22Rv1 (cell line): ENCODE measurements at regions not wholly inside any gene's neighbourhood (a gene's known extent, or its start where the extent isn't known, plus 50 kb on each side); places are given as distances from the start of the nearest gene placed in this dataset.

ENCODE experiments used
- ZFX ChIP-seq: fragments of 450-650 bp; IDR thresholded peaks from 2 replicates; pipeline ENCODE4 v1.6.1; 2017; ENCODE audit warnings: antibody characterized with exemption, borderline replicate concordance
- TF ChIP-seq, protein P1 (sequence below): fragments of 450-650 bp; IDR thresholded peaks from 2 replicates; pipeline ENCODE4 v1.5.1; 2017; ENCODE audit warnings: mild to moderate bottlenecking

DNA sequence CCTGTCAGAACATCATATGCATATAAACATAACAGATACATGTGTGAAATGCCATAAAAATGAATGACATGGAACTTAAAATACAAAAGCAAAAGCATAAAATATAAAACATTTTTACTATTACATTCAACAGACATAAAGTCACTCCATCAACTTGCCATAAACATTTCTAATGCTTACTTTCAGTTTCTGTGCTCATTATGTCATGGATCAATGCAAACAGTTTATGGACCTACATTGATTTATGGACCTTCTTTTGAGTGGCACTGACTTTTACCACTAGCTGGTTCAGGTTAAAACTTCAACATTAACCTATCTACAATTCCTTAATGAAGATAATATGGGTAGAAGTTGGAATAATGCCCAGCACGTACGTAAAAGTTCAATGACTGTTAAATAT, 577.4 kb upstream of the LMCD1 start:
- TF ChIP-seq, protein P1, sequence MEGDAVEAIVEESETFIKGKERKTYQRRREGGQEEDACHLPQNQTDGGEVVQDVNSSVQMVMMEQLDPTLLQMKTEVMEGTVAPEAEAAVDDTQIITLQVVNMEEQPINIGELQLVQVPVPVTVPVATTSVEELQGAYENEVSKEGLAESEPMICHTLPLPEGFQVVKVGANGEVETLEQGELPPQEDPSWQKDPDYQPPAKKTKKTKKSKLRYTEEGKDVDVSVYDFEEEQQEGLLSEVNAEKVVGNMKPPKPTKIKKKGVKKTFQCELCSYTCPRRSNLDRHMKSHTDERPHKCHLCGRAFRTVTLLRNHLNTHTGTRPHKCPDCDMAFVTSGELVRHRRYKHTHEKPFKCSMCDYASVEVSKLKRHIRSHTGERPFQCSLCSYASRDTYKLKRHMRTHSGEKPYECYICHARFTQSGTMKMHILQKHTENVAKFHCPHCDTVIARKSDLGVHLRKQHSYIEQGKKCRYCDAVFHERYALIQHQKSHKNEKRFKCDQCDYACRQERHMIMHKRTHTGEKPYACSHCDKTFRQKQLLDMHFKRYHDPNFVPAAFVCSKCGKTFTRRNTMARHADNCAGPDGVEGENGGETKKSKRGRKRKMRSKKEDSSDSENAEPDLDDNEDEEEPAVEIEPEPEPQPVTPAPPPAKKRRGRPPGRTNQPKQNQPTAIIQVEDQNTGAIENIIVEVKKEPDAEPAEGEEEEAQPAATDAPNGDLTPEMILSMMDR: no peak
- TF ChIP-seq ZFX: no peak
